ENCODE measurements at regions not wholly inside any gene's neighbourhood (a gene's known extent, or its start where the extent isn't known, plus 50 kb on each side); places are given as distances from the start of the nearest gene placed in this dataset.

DNA sequence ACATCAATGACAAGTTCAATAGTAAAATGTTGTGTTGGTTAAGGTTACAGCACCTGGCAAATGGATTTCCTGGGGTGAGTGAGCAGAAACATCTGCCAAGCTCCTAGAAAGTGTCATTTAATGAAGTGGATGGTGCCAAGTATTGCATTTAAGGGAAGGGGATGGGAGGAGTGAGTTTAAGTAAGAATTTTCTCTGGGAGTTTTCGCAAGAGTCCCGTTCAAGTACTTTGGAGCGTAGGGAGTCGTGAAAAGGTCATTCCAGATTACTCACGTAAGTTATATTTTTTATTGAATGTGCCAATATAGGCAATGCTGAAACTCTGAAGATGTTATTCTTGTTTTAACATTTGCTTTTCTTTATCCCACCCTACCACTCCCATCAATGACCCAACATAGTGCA lies 117.4 kb upstream of the RAB3GAP2 start:
- TF ChIP-seq CTCF (IDR thresholded peaks at IDR 0.05) (no peak), POLR2A (IDR thresholded peaks at IDR 0.05) (no peak), POLR2AphosphoS5 (IDR thresholded peaks at IDR 0.05) (no peak), EP300 (IDR thresholded peaks at IDR 0.05) (no peak)

All from upper lobe of left lung (tissue), 4 donors.